GM19035 (cell line): ENCODE measurements at regions not wholly inside any gene's neighbourhood (a gene's known extent, or its start where the extent isn't known, plus 50 kb on each side); places are given as distances from the start of the nearest gene placed in this dataset.
"Not testable (repeated sequence)": the region's sequence is repeated elsewhere in the genome, so short reads cannot be mapped to it uniquely, and the experiment has no call there.

Experiments used
- ATAC-seq: cut with Tn5 transposase; IDR thresholded peaks from one replicate; pipeline ENCODE4 v1.9.1; 2021; ENCODE audit not compliant: unreplicated experiment

- ATAC-seq, result no peak
Measured at GRCh38 chr20:1827510-1827973, 67.7 kb upstream of the SIRPA start.

GRCh38 chr20:1825938-1826445, 69.2 kb upstream of the SIRPA start:
- ATAC-seq, result no peak

- no peak for ATAC-seq
Measured at GRCh38 chr20:1825507-1825906, 69.7 kb upstream of the SIRPA start.

GRCh38 chr20:1824834-1825233, 70.4 kb upstream of the SIRPA start:
- ATAC-seq, result no peak

- ATAC-seq, result no peak
Measured at GRCh38 chr20:1824181-1824580, 71.0 kb upstream of the SIRPA start.

GRCh38 chr20:1823450-1823844, 71.8 kb upstream of the SIRPA start:
- ATAC-seq, result no peak

GRCh38 chr20:1822564-1823449, 72.4 kb upstream of the SIRPA start:
- ATAC-seq, result no peak

GRCh38 chr20:1820138-1821079, 74.8 kb upstream of the SIRPA start:
- no peak for ATAC-seq

GRCh38 chr20:1819311-1820137, 75.7 kb upstream of the SIRPA start:
- no peak for ATAC-seq

GRCh38 chr20:1818895-1819294, 76.3 kb upstream of the SIRPA start:
- ATAC-seq, result no peak

- no peak for ATAC-seq
Measured at GRCh38 chr20:1818247-1818840, 76.9 kb upstream of the SIRPA start.

GRCh38 chr20:1817577-1818211, 77.5 kb upstream of the SIRPA start:
- no peak for ATAC-seq

- ATAC-seq, result no peak
Measured at GRCh38 chr20:1816384-1817381, 78.5 kb upstream of the SIRPA start.

- ATAC-seq, result no peak
Measured at GRCh38 chr20:1815502-1816085, 79.6 kb upstream of the SIRPA start.

- not testable (repeated sequence) for ATAC-seq
Measured at GRCh38 chr20:1814861-1815260, 80.3 kb upstream of the SIRPA start.

GRCh38 chr20:1813674-1814635, 81.3 kb upstream of the SIRPA start:
- no peak for ATAC-seq

- no peak for ATAC-seq
Measured at GRCh38 chr20:1813101-1813529, 82.1 kb upstream of the SIRPA start.
